OCI-LY1 (cell line): ENCODE measurements at regions not wholly inside any gene's neighbourhood (a gene's known extent, or its start where the extent isn't known, plus 50 kb on each side); places are given as distances from the start of the nearest gene placed in this dataset.

Source experiments
- CTCF ChIP-seq: fragments of 200-600 bp; sonication (generic), shearing (Covaris generic); IDR thresholded peaks from 2 replicates; pipeline ENCODE4 v1.5.1; 2017; ENCODE audit warnings: mild to moderate bottlenecking, antibody characterized with exemption, low read length, moderate library complexity, mixed read lengths
- EZH2 ChIP-seq: fragments of 200-600 bp; sonication (generic), shearing (Covaris generic); IDR thresholded peaks from 2 replicates; pipeline ENCODE4 v1.8.0; 2017; ENCODE audit warnings: borderline replicate concordance, mixed run types, mild to moderate bottlenecking, antibody characterized with exemption, low read length, moderate library complexity, mixed read lengths

GRCh38 chr3:76245073-76245472 is 459.7 kb upstream of the ZNF717 start:
- TF ChIP-seq CTCF (no peak), EZH2 (no peak)
